NB4 (cell line): ENCODE measurements at regions not wholly inside any gene's neighbourhood (a gene's known extent, or its start where the extent isn't known, plus 50 kb on each side); places are given as distances from the start of the nearest gene placed in this dataset.

Experiments used
- DNase-seq: peaks from one replicate; pipeline ENCODE4 v3.0.0; 2010; ENCODE audit warnings: low read depth
- H3K4me3 ChIP-seq: one replicate; pipeline ENCODE4 v1.5.1; 2011; ENCODE audit warnings: mild to moderate bottlenecking, low read depth, low read length, moderate library complexity
- CTCF ChIP-seq: IDR thresholded peaks from one replicate; pipeline ENCODE4 v1.5.1; 2012; ENCODE audit warnings: low read depth, low read length
- MAX ChIP-seq: IDR thresholded peaks from 2 replicates; pipeline ENCODE4 v1.6.1; 2011; ENCODE audit warnings: low read depth, low read length
- MYC ChIP-seq: IDR thresholded peaks from 2 replicates; pipeline ENCODE4 v1.6.1; 2011; ENCODE audit warnings: low read depth, low read length
- POLR2A ChIP-seq: IDR thresholded peaks from 2 replicates; pipeline ENCODE4 v1.6.1; 2011; ENCODE audit warnings: mild to moderate bottlenecking; ENCODE audit not compliant: insufficient read length; ENCODE audit errors: extremely low read depth

- TF ChIP-seq MAX = no peak
- TF ChIP-seq POLR2A = no peak
- no peak for TF ChIP-seq MYC
- no peak for TF ChIP-seq CTCF
- no peak overlapping the region for H3K4me3 ChIP-seq
- DNase-seq = no peak
Measured at GRCh38 chr6:121522771-121523386, 87.4 kb downstream of the GJA1 start.

- no peak for DNase-seq
- H3K4me3 ChIP-seq = no peak overlapping the region
- TF ChIP-seq MYC = no peak
Measured at GRCh38 chr6:121523628-121524027, 88.2 kb downstream of the GJA1 start.

GRCh38 chr6:121526282-121526681 lies 90.8 kb downstream of the GJA1 start:
- no peak overlapping the region for H3K4me3 ChIP-seq
- no peak for TF ChIP-seq MYC
- no peak for TF ChIP-seq MAX
- DNase-seq = no peak

GRCh38 chr6:121531658-121532169 lies 96.3 kb downstream of the GJA1 start:
- no peak for DNase-seq
- TF ChIP-seq CTCF (no peak), MYC (no peak), POLR2A (no peak), MAX (no peak)
- no peak overlapping the region for H3K4me3 ChIP-seq

GRCh38 chr6:121533321-121533841 lies 97.9 kb downstream of the GJA1 start:
- no peak for DNase-seq
- TF ChIP-seq CTCF = no peak
- no peak for TF ChIP-seq MAX
- no peak overlapping the region for H3K4me3 ChIP-seq

GRCh38 chr6:121535777-121536176 lies 100.3 kb downstream of the GJA1 start:
- TF ChIP-seq POLR2A (no peak), MYC (no peak), CTCF (no peak), MAX (no peak)
- no peak for DNase-seq
- H3K4me3 ChIP-seq = no peak overlapping the region

- TF ChIP-seq POLR2A (no peak), CTCF (no peak), MAX (no peak), MYC (no peak)
- no peak for DNase-seq
- H3K4me3 ChIP-seq = no peak overlapping the region
Measured at GRCh38 chr6:121536345-121536744, 100.9 kb downstream of the GJA1 start.
